ENCODE measurements at regions not wholly inside any gene's neighbourhood (a gene's known extent, or its start where the extent isn't known, plus 50 kb on each side); places are given as distances from the start of the nearest gene placed in this dataset.

DNA sequence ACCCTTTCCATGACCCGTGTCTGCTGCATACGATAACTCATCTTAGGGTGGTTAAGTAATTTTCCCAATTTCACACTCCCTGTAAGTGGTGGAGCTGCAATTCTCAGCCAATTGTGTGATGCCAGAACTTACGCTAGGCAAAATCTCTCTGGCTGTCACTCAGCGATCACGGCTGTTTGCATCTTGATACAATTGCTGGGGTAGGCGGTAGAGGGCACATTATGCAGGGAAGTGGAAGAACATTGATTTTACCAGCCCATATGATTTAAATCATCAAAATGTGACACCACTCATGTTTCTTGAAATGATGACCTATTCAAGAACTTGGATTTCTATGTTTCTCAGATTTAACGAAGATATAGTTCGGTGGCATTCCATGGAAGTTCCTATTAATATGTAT lies 108.7 kb upstream of the ADARB2 start:
- TF ChIP-seq, protein P1, sequence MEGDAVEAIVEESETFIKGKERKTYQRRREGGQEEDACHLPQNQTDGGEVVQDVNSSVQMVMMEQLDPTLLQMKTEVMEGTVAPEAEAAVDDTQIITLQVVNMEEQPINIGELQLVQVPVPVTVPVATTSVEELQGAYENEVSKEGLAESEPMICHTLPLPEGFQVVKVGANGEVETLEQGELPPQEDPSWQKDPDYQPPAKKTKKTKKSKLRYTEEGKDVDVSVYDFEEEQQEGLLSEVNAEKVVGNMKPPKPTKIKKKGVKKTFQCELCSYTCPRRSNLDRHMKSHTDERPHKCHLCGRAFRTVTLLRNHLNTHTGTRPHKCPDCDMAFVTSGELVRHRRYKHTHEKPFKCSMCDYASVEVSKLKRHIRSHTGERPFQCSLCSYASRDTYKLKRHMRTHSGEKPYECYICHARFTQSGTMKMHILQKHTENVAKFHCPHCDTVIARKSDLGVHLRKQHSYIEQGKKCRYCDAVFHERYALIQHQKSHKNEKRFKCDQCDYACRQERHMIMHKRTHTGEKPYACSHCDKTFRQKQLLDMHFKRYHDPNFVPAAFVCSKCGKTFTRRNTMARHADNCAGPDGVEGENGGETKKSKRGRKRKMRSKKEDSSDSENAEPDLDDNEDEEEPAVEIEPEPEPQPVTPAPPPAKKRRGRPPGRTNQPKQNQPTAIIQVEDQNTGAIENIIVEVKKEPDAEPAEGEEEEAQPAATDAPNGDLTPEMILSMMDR (IDR thresholded peaks at IDR 0.05) = no peak
- TF ChIP-seq POLR2A (IDR thresholded peaks at IDR 0.05) = no peak
